PC-3 (cell line): ENCODE measurements at regions not wholly inside any gene's neighbourhood (a gene's known extent, or its start where the extent isn't known, plus 50 kb on each side); places are given as distances from the start of the nearest gene placed in this dataset.

Experiments used
- ATAC-seq: fragments of 200-7000 bp; cut with Tn5 transposase; 2 replicates; pipeline ENCODE4 v1.9.1; 2020; ENCODE audit warnings: mild to moderate bottlenecking, moderate library complexity
- BruUV-seq: library from RNA; stranded (reverse); fragments of 400-500 nt; replicated peaks from 2 replicates; lab custom pipeline; 2021; lab: Mats Ljungman, UMichigan
- CTCF ChIA-PET: fragments of 300-600 bp; sonication (Branson Sonifier 250); formaldehyde crosslinking; loops from one replicate; lab custom pipeline; 2022; ENCODE audit warnings: antibody characterized with exemption; lab: Charles Lee
- POLR2A ChIA-PET: fragments of 300-600 bp; sonication (Branson Sonifier 250); formaldehyde crosslinking; loops from one replicate; lab custom pipeline; 2022; ENCODE audit warnings: antibody characterized with exemption; ENCODE audit not compliant: unreplicated experiment; lab: Charles Lee
- DNase-seq: peaks from one replicate; pipeline ENCODE4 v3.0.0-alpha.2; 2015
- H2AFZ ChIP-seq: fragments of 300-600 bp; sonication (generic); 2 replicates; pipeline ENCODE4 v1.6.0; 2016; ENCODE audit warnings: antibody characterized with exemption, low read length
- H3F3A ChIP-seq: fragments of 300-600 bp; sonication (generic); one replicate; pipeline ENCODE4 v1.6.0; 2017; ENCODE audit warnings: antibody characterized with exemption, low read length, control low read depth, mild to moderate bottlenecking; ENCODE audit not compliant: unreplicated experiment
- H3K27ac ChIP-seq: fragments of 300-600 bp; sonication (generic); 2 replicates; pipeline ENCODE4 v1.5.1; 2016; ENCODE audit warnings: mild to moderate bottlenecking, low read length
- H3K27me3 ChIP-seq: fragments of 300-600 bp; sonication (generic); 2 replicates; pipeline ENCODE4 v1.6.1; 2016; ENCODE audit warnings: low read length, mixed read lengths
- H3K36me3 ChIP-seq: fragments of 300-600 bp; sonication (generic); 2 replicates; pipeline ENCODE4 v1.6.1; 2016; ENCODE audit warnings: low read depth, mixed run types, low read length, mixed read lengths
- H3K4me1 ChIP-seq: fragments of 300-600 bp; sonication (generic); 2 replicates; pipeline ENCODE4 v1.5.1; 2016; ENCODE audit warnings: low read length; ENCODE audit not compliant: insufficient read depth
- H3K4me2 ChIP-seq: fragments of 300-600 bp; sonication (generic); 2 replicates; pipeline ENCODE4 v1.6.0; 2016; ENCODE audit warnings: low read length
- H3K4me3 ChIP-seq: fragments of 300-600 bp; sonication (generic); 2 replicates; pipeline ENCODE4 v1.5.1; 2016; ENCODE audit warnings: mild to moderate bottlenecking, low read length, mixed read lengths
- H3K79me2 ChIP-seq: fragments of 300-600 bp; sonication (generic); 2 replicates; pipeline ENCODE4 v1.6.1; 2017; ENCODE audit warnings: low read length, mixed read lengths
- H3K9ac ChIP-seq: fragments of 300-600 bp; sonication (generic); 2 replicates; pipeline ENCODE4 v1.6.0; 2016; ENCODE audit warnings: mild to moderate bottlenecking, low read length
- H3K9me2 ChIP-seq: fragments of 300-600 bp; sonication (generic); replicated peaks from 2 replicates; pipeline ENCODE4 v1.6.1; 2016; ENCODE audit warnings: mixed run types, low read length, mixed read lengths
- H3K9me3 ChIP-seq: fragments of 300-600 bp; sonication (generic); 2 replicates; pipeline ENCODE4 v1.6.1; 2016; ENCODE audit warnings: low read length, mixed read lengths
- H4K20me1 ChIP-seq: fragments of 300-600 bp; sonication (generic); 2 replicates; pipeline ENCODE4 v1.6.1; 2016; ENCODE audit warnings: low read length, mixed read lengths
- EZH2 ChIP-seq: fragments of 300-600 bp; sonication (generic); IDR thresholded peaks from one replicate; pipeline ENCODE4 v1.6.1; 2017; ENCODE audit warnings: antibody characterized with exemption, mild to moderate bottlenecking, low read length; ENCODE audit not compliant: unreplicated experiment
- EZH2phosphoT487 ChIP-seq: fragments of 300-600 bp; sonication (generic); IDR thresholded peaks from 2 replicates; pipeline ENCODE4 v1.6.1; 2018; ENCODE audit warnings: mild to moderate bottlenecking, antibody characterized with exemption, low read length, borderline replicate concordance
- intact Hi-C: fragments of 100-400 bp; cut with micrococcal nuclease; formaldehyde crosslinking; loops from 2 replicates; pipeline ENCODE4 v1.9.0; 2023
- TF ChIP-seq, protein P1 (sequence below): fragments of 300-600 bp; sonication (generic); conservative IDR thresholded peaks from 2 replicates; pipeline ENCODE4 v1.5.1; 2017; ENCODE audit warnings: antibody characterized with exemption, low read depth, mild to moderate bottlenecking, low read length

- H3K79me2 ChIP-seq = no peaks in the 10 kb centered on the region
- H2AFZ ChIP-seq = no peak overlapping the region
- no peak overlapping the region for H3K4me2 ChIP-seq
- H3K9me3 ChIP-seq = 0 out of 2 replicates have a peak, but pooled peaks cover 3% of the 10 kb centered on the region
- H3K36me3 ChIP-seq = no peaks in the 10 kb centered on the region
- no peak overlapping the region for H3K9ac ChIP-seq
- ChIA-PET CTCF (no interaction called here), POLR2A (no interaction called here)
- no peaks in the 10 kb centered on the region for H3K27me3 ChIP-seq
- no peaks in the 10 kb centered on the region for H4K20me1 ChIP-seq
- intact Hi-C loops = no loop called here
- TF ChIP-seq, protein P1, sequence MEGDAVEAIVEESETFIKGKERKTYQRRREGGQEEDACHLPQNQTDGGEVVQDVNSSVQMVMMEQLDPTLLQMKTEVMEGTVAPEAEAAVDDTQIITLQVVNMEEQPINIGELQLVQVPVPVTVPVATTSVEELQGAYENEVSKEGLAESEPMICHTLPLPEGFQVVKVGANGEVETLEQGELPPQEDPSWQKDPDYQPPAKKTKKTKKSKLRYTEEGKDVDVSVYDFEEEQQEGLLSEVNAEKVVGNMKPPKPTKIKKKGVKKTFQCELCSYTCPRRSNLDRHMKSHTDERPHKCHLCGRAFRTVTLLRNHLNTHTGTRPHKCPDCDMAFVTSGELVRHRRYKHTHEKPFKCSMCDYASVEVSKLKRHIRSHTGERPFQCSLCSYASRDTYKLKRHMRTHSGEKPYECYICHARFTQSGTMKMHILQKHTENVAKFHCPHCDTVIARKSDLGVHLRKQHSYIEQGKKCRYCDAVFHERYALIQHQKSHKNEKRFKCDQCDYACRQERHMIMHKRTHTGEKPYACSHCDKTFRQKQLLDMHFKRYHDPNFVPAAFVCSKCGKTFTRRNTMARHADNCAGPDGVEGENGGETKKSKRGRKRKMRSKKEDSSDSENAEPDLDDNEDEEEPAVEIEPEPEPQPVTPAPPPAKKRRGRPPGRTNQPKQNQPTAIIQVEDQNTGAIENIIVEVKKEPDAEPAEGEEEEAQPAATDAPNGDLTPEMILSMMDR = no peak
- TF ChIP-seq EZH2phosphoT487 (no peak), EZH2 (no peak)
- ATAC-seq = no peak
- no peak overlapping the region for H3K4me3 ChIP-seq
- no peak overlapping the region for H3K27ac ChIP-seq
- no peak for DNase-seq
- H3K9me2 ChIP-seq = no peaks in the 10 kb centered on the region
- no TSS peak for BruUV-seq
- no peaks in the 10 kb centered on the region for H3K4me1 ChIP-seq
- H3F3A ChIP-seq = no peaks in the 10 kb centered on the region
Measured at GRCh38 chr3:191997093-191997492, 536.1 kb downstream of the PYDC2 start.

- POLR2A ChIA-PET = no interaction called here
- ATAC-seq = no peak
Measured at GRCh38 chr3:191997579-191998268, 536.8 kb downstream of the PYDC2 start.

DNA sequence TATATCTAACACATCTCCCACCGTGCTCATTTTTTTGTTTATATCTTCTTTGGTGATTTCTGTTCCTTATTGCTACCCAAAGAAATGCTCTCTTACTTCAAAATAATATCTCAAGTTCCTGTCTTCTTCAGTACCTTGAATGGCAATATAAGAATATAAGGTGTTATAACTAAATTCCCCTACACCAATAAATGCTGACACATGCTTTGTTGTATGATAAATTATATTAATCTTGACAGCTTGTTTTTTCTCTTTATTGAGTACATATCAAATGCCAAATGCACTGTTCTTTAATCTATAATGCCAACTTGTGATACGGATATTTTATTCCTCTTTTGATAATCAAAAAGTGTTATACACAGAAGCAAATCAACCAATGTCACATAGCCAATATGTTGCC, 540.3 kb downstream of the PYDC2 start:
- BruUV-seq = no TSS peak
- intact Hi-C loops = no loop called here
- POLR2A ChIA-PET = no interaction called here
- Histone ChIP-seq H3K27me3 (no peaks in the 10 kb centered on the region), H3K4me3 (no peak overlapping the region), H3K4me2 (no peak overlapping the region), H3K9me3 (no peaks in the 10 kb centered on the region), H2AFZ (no peak overlapping the region), H3K9ac (no peak overlapping the region), H3K27ac (no peak overlapping the region), H3K4me1 (no peaks in the 10 kb centered on the region), H3F3A (no peaks in the 10 kb centered on the region), H3K9me2 (no peaks in the 10 kb centered on the region), H4K20me1 (no peaks in the 10 kb centered on the region), H3K36me3 (no peaks in the 10 kb centered on the region), H3K79me2 (no peaks in the 10 kb centered on the region)
- CTCF ChIA-PET = no interaction called here
- ATAC-seq (no peak), DNase-seq (no peak)
- no peak for TF ChIP-seq EZH2phosphoT487
- TF ChIP-seq EZH2 = no peak
- TF ChIP-seq, protein P1 = no peak

More at GRCh38 chr3:191997579-191998268, 536.8 kb downstream of the PYDC2 start:
- Histone ChIP-seq H2AFZ (no peak overlapping the region), H3F3A (no peaks in the 10 kb centered on the region), H3K9me3 (0 out of 2 replicates have a peak, but pooled peaks cover 3% of the 10 kb centered on the region), H3K79me2 (no peaks in the 10 kb centered on the region), H4K20me1 (no peaks in the 10 kb centered on the region), H3K36me3 (no peaks in the 10 kb centered on the region), H3K4me2 (no peak overlapping the region), H3K9me2 (no peaks in the 10 kb centered on the region), H3K27ac (no peak overlapping the region), H3K4me1 (no peaks in the 10 kb centered on the region), H3K9ac (no peak overlapping the region), H3K4me3 (no peak overlapping the region), H3K27me3 (no peaks in the 10 kb centered on the region)
- intact Hi-C loops = no loop called here
- TF ChIP-seq, protein P1 = no peak
- TF ChIP-seq EZH2 = no peak
- no peak for TF ChIP-seq EZH2phosphoT487
- no peak for DNase-seq
- CTCF ChIA-PET = no interaction called here
- no TSS peak for BruUV-seq
